Stimulated activated CD4-positive, alpha-beta T cell treated with anti-CD3 and anti-CD28 coated beads, Interleukin-4, amount 100 ng/mL, for 4 hours (primary cell): ENCODE measurements at regions not wholly inside any gene's neighbourhood (a gene's known extent, or its start where the extent isn't known, plus 50 kb on each side); places are given as distances from the start of the nearest gene placed in this dataset.

Source experiments
- DNase-seq, 2 experiments: peaks; one replicate each; pipeline ENCODE4 v3.0.0-alpha.2; 2020

DNA sequence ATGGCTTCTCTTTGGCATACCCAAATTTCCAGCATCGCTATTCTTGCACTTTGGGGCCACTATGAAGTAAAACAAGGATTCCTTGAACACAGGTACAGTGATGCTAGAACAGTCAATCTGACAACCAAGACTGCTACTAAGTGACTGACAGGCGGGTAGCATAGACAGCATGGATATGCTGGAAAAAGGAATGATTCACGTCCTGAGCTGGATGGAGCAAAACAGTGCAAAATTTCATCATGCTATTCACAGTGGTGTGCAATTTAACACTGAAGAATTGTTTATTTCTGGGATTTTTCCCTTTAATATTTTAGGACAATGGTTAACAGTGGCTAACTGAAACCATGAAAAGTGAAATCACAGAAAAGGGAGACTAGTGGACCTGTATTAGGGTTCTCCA is 1511.2 kb upstream of the ZEB2 start:
- no peak for DNase-seq

DNA sequence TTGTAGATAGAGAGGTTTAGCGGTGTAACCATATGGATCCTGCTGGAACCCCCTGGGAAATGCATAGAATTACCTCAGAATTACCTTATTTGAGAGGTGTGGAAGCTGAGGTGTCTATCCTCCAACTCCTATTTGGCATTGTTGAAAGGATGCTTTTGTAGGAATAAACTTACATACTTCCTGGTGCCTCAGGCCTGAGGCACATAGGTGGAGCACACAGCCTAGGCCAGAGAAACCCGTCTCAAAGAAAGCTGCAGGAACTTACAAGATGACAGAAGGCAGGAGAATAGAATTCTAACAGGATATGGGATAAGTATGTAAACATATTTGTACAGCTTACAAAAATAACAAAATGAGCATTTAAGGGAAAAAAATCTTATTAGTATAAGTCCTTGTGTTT is 1507.2 kb upstream of the ZEB2 start:
- DNase-seq: no peak

DNA sequence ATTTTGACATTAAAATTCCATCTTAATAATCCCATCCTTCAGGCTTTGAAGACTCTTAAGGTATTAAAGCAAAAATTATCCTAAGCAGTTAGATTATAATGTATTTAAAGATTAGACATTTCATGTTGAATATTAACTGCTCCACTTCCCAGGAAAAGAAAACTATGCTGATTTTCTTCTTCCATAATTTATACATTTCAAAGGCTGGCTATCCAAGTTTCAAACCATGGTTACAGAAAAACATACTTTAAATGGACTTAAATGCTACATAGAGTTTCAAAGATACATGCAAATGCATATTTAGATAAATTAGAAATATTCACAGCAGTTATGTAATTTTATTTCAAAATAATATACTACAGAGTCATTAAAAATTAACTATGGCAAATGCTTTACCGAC is 1505.6 kb upstream of the ZEB2 start:
- no peak for DNase-seq

DNA sequence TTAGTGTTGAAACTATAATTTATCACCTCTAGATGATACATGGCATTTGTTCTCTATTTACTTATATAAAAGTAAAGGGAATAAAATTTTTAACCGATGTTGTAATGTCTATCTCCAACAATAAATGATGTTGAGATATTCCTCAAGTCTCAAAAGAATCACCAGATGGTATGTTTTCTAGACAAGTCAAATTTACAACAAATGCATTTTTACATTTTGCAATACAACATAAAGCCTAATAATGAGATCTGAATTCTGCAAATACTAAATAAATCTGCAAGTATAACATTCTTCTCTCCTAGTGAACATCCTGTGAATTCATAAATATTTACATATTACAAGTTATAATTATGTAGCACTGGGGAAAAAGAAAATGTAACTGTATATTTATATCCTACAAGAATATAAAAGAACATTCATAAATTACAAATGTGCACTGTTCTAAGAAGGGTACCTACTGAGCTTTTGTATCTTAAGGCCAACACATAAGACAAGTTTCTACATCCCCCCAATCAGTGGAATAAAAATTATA is 1504.4 kb upstream of the ZEB2 start:
- DNase-seq: no peak

DNA sequence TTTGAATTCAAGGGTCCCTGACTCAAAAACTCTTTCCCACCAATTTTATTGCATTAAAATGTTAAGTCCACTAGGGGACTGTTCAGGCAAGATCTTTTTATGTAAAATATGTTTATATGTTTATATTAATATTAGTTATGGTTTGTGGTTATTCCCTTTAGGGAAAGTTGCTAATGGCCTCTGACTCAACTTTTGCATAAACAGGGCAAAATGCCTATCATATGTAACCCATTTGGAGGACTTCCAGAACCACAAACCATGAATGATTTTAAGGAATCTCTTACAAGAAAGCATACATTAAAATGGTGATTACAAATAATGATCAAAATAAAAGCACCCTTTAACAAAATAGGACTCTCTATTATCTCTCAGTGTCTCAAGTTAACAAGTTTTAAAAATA is 1484.5 kb upstream of the ZEB2 start:
- no peak for DNase-seq

DNA sequence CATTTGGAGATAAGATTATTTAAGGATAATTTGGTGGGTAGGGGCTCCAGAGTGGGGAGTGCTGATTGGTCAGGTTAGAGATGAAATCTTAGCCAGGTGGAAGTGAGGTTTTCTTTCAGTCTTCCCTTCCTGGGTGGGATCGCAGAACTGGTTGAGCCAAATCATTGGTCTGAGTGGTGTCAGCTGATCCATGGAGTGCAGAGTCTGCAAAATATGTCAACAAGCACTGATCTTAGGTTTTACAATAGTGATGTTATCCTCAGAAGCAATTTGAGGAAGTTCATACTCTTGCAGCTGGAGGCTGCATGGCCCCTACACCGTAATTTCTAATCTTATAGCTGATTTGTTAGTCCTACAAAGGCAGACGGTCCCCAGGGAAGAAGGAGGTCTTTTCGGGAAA is 1483.4 kb upstream of the ZEB2 start:
- DNase-seq: no peak

DNA sequence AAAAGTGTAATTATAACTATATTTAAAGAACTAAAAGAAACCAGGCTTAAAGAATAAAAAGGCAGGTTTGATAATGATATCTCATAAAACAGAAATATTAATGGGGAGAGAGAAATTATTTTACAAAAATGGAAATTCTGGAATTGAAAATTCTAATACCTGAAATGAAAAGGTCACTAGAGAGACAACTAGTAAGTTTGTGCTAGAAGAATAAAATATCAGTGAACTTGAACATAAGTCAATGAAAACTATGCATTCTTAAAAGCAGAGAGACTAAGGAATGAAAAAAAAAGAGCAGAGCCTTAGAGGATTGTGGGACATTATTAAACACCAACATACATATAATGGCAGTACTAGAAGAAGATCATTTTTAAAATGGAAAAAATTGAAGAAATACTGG is 1475.0 kb upstream of the ZEB2 start:
- no peak for DNase-seq

DNA sequence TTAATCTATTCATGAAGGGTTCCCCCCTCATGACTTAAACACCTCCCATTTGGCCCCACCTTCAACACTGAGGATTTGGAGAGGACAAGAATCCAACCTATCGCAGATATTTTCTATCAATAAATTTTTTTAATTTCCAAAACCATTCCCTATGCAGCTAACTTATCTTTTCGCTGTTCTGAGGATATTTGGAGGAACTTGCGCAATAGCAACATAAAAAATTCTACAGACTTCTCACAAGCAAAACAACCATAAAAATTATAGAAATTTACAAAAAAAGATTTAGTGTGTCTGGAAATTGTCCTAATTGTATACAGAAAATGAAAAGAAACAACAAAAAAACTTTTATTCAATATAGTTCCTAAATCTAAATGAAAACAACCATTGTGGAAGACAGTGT is 1472.7 kb upstream of the ZEB2 start:
- no peak for DNase-seq

DNA sequence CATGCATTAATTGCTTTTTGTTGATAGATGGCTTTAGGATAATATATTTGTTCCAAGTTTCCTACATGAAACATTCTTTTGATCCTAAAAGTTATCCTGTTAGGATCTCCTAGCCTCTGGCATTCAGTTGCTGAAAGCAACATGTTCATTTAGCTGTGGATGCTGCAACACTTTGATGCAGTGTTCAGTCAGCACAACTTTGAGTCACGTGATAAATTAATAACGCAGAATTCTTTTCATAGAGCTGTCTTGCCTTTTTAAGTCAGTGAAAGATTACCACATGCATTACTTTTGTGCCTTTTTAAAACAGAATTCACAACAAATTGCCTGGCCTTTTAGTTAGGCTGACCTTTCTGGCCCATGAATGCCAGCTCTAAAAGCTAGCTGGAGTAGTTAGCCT is 1467.9 kb upstream of the ZEB2 start:
- no peak for DNase-seq

DNA sequence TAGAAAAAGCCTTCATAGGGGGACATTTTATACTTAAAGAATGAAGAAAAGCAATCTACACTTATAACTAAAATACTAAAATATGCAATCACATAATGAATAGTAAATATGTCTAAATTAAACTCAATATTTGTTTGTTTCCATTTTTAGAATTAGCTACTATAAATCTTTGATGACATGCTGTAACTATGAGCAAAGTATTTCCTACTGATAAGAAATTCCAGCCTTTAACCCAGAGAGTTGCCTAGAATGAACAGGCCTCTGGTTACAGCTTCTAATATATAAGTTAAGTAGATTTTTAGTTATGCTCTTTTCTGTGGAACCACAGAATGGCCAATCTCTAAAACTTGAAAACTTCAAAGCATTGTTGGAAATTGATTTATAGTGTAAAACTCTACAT is 1465.6 kb upstream of the ZEB2 start:
- DNase-seq: no peak

DNA sequence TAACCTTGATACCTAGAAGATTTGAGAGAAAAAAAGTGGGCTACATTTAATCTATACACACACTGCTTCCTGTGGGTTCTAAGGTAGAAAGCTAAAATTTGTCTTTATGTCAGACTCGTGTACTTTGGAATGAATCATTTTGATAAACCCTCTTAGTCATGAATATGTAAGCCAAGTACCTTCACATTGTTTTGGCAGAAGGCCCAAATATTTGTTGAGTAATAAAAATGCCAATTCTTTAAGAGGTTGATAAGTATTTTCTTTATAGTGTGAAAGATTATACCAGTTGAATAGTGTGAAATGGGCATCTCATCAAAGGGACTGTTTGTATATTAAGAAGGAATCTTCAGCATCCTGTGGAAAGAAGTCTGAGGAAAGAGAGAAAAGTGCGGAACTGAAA is 1464.7 kb upstream of the ZEB2 start:
- DNase-seq: no peak

DNA sequence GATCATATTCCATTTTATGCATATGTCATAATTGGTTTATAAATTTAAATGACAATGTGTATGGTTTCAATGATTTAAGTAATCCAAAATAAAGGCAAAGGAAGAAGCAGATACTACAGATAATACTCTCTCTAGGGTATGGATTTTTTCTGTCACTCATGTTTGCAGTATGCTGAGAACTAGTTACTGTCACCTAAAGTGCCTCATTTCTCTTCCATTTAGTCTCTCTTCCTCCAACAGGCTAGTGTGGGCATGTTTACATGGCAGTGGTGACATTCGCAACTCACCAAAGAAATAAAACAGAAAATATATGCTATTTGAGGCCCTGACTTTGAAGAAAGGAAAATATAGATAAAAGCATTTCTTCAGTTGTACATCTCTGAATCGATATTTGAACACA is 1460.4 kb upstream of the ZEB2 start:
- no peak for DNase-seq

DNA sequence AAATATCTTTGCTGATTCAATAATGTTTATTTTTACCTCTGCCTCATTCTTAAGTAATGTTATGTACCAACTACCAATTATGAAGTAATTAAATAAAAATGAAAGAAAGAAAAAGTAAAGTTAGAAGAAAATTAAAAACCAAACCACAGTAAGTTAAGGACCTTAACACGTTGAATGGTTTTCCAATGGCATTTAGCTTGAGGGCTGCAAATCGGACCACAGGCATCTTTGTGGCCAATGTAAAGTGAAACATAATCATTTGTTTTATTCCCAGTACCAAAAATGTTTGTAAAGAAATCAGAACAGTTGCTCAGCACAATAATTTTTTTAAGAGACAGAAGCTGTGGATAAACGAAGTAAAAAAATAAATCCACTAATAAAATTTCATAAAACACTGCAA is 1455.5 kb upstream of the ZEB2 start:
- no peak for DNase-seq

DNA sequence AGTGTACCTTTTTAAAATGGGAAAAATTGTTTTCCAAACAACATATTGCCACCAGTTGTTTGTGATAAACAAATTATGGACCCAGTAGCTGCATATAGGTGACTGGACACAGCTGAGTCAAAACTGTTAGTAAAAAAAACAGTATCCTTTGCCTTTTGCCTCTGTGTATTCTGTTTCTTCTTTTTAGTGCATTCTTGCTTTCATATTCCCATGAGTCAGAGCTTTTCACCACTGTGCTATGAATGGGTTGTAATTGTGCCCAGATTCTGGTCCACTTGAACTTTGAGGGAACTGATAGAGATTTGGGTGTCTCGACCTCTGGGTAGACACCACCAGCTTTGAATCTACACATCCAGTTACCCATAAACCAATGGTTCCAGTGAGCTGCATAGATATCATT is 1441.9 kb upstream of the ZEB2 start:
- DNase-seq: no peak

DNA sequence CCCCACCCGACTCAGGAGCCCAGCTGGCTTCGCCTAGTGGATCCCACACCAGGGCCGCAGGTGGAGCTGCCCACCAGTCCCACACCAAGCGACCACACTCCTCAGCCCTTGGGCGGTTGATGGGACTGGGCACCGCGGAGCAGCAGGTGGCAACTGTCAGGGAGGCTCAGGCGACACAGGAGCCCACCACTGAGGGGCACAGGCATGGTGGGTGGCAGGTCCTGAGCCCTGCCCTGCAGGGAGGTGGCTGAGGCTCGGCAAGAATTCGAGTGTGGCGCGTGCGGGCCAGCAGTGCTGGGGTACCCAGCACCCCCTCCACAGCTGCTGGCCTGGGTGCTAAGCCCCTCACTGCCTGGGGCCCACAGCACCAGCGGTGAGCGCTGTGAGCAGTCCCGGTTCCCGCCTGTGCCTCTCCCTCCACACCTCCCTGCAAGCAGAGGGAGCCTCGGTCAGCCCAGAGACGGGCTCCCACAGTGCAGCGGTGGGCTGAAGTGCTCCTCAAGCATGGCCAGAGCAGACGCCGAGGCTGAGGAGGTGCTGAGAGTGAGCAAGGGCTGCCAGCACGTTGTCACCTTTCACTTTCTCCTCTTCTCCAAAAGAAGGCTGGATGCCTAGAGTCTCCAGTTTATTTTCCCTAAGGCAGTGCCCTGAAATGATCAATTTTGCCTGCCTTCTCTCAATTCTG is 1440.7 kb upstream of the ZEB2 start:
- no peak for DNase-seq

DNA sequence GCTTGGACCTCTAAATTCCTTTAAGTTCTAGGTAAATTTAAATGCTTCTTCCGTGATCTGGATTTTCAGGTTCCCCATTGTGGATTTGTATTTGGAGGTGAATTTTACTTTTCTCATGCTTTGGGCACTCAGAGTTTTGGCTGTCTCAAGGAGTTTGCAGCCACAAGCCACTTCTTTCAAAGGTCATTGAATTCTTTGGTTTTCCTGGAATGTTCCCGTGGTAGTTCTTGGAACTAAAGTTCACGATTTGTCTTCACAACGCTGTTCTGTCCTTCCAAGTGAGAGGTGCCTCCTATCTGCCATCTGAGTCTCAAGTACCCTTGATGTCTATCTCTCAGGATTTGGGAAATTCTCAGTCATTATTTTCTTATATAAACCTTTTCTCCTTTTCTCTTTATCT is 1438.7 kb upstream of the ZEB2 start:
- DNase-seq: no peak

DNA sequence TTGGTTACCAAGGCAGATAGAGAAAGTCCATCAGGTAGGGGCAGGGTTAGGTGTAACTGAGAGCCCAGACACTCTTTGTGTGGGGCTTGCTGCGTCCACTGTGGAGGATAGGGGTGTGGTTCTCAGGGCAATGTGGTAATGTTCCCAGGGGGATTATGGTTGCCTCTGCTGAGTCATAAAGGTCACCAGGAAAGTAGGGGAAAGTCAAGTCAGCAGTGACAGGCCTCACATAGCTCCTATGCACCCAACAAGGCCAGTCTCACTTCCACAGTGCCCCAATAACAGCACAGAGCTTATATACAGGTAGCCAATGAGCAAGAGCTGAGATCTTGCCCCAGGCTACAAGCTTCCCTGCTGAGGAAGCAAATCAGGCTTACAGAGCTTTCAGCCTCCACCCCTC is 1438.0 kb upstream of the ZEB2 start:
- no peak for DNase-seq

DNA sequence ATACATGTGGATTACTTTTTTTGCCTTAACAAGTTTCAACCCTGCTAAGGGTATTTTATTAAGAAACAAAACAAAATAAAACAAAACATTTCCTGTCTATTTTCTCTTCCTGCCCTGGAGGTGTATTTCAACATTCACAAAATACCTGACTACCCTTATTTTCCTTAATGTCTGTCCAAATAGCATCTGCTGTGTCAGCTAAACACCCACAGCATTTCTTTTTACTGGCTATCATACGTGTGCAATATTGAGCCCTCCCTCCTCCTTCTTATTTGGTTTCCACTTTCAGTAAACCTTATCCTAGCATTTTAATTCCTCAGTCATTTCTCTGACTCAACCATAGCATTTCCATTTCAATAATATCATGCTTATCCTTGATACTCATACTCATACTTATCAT is 1420.0 kb upstream of the ZEB2 start:
- DNase-seq: no peak

DNA sequence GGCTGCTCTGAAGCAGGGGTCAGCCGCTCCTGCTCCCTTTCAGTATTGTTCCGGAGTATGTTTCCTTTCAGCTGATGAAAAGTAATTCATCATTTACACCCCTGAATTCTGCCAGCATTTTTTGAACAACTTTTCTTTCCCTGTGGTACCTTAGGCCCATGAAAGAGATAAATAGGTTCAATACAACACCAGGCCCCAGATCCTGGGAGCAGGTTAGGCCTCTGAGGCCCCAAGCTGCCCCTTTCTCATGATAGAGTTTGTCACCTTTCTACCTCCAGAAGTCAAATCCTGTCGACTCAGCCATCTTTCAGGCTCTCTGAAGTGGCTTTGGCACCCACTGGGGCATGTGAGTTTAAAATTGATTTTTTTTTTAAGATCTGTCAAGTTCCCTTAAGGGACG is 1415.1 kb upstream of the ZEB2 start:
- no peak for DNase-seq

DNA sequence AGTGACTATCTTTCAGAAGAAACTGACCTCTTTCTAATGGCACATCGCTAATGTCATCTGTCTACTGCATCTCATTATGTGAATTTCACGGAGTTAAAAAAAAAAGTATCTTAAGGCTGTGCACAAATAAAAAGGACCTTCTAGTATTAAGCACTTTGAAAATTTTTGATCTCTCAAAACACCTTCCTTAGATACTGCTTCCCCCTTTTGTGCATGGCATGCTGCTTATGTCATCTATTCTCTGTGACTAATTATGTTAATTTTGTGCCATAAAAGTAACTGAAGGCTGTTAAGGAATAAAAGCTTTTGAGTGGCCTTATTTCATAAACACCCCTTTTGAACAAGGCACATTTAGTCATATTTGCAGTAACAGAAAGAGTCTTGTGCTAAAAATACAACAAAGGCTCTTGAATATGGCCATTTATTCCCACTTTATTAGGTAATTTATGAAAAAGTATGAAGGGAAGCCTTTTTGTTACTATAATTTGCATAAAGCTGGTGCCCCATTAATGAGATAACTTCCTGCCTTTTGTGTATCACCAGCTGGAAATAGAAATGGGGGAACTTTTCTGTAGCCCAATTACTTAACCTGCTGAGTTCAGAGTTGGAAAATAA is 1412.0 kb upstream of the ZEB2 start:
- no peak for DNase-seq

DNA sequence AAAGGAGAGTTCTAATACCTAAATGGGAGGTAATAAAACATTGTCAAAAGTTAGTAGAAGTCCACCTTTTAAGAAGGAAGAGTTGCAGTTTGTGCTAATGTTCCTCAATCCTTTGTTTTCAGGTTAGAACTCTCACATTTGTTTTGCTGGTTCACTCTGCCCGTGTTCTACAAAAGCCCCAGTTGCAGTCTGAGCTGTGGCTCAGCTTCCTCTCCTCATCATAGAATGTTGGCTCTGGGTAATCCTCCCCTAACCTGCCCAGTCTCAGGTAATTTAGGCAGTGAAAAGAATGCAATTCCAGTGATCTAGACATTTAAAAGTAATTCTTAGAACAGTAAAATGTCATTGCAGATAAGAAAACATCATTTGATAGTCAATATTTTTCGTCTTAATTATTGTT is 1410.4 kb upstream of the ZEB2 start:
- DNase-seq: no peak

DNA sequence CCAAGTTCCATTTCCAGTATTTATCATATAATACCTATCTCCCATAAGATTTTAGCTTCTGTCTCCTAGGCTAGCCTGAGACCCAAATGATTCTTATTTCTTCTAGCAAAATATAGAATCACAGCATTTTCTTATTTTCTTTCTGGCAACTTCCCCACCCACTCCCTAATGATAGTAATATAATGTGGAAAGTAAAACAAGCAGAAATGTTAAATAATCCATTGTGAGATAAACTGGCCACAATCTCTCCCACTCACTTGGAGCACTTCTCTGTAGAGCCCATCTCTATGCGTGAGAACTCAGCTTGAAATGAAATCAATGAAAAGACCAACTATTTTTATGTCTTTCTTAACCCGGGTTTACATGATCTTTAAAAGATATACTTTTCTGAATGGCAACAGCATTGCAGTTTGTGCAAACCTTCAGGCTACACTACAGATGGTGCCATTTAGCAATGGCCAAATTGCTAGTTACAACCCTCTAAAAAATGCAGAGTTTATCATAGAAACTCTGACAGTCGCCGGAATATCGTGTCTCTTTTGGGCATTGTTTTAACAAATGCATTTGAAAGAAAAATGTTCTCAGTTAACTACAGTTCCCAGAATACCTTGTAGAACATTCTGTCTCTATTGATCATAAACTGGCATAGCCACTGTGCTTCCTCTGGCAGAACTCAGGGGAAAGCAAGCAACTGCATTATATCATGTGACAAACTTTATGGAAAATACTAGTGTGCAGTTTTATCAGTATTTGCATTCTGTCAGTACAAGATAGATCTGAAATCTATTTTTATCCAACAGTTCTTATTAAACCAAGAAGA is 1407.4 kb upstream of the ZEB2 start:
- DNase-seq: no peak

DNA sequence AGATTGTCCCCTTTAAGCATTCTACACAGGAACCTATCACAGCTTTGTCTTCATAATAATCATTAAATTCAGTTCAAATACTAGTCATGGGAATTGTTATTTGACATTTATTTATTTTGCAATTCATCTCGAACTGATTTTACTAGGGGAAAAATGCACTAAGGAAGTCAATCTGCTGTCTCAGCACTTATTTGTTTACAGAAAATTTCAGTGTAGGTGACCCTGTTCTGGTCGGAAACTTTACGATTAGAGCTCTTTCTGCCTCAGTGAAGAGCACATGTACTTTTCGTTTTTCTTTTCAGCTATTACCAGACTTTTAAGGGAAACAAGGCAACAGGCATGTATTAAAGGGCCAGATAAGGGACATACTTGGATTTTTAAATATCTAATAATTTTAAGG is 1405.7 kb upstream of the ZEB2 start:
- no peak for DNase-seq

DNA sequence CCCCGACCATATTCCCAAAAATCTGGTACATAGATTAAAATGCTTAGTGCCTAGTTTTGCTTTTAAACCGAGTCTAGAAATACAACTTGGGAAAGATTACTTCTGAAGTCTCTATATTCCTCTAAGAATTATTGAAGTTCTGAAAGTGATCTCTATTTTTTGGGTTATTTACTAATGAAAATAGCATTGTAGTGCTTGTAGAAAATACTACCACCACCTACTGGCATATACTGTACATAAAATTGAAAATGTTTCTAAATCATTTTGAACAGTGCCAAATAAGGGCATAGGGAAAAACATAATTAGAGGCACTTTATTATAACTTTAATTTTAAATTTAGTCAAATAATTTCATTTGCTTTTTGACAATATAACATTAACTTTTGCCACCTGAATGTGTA is 1399.6 kb upstream of the ZEB2 start:
- no peak for DNase-seq
